GM21447 (cell line): ENCODE measurements at regions not wholly inside any gene's neighbourhood (a gene's known extent, or its start where the extent isn't known, plus 50 kb on each side); places are given as distances from the start of the nearest gene placed in this dataset.

Source experiments
- ATAC-seq: cut with Tn5 transposase; IDR thresholded peaks from one replicate; pipeline ENCODE4 v1.9.1; 2021; ENCODE audit not compliant: unreplicated experiment

GRCh38 chr10:120278069-120278468 lies 179.0 kb upstream of the PLPP4 start:
- ATAC-seq, result no peak

- ATAC-seq, result no peak
Measured at GRCh38 chr10:120279196-120279595, 177.8 kb upstream of the PLPP4 start.

- ATAC-seq, result no peak
Measured at GRCh38 chr10:120282421-120282820, 174.6 kb upstream of the PLPP4 start.

GRCh38 chr10:120282846-120283492 lies 174.1 kb upstream of the PLPP4 start:
- no peak for ATAC-seq

GRCh38 chr10:120285408-120285807 lies 171.6 kb upstream of the PLPP4 start:
- no peak for ATAC-seq

- ATAC-seq, result no peak
Measured at GRCh38 chr10:120286280-120286679, 170.7 kb upstream of the PLPP4 start.

GRCh38 chr10:120300513-120300912 lies 156.5 kb upstream of the PLPP4 start:
- ATAC-seq, result no peak

- ATAC-seq, result no peak
Measured at GRCh38 chr10:120308589-120308988, 148.4 kb upstream of the PLPP4 start.

GRCh38 chr10:120313715-120314114 lies 143.3 kb upstream of the PLPP4 start:
- no peak for ATAC-seq

GRCh38 chr10:120314442-120314841 lies 142.6 kb upstream of the PLPP4 start:
- ATAC-seq, result no peak

- ATAC-seq, result no peak
Measured at GRCh38 chr10:120318862-120319261, 138.2 kb upstream of the PLPP4 start.

- no peak for ATAC-seq
Measured at GRCh38 chr10:120327675-120328074, 129.4 kb upstream of the PLPP4 start.

GRCh38 chr10:120328647-120329046 lies 128.4 kb upstream of the PLPP4 start:
- ATAC-seq, result no peak

- no peak for ATAC-seq
Measured at GRCh38 chr10:120335553-120335952, 121.5 kb upstream of the PLPP4 start.

- no peak for ATAC-seq
Measured at GRCh38 chr10:120336306-120336910, 120.6 kb upstream of the PLPP4 start.

GRCh38 chr10:120336911-120337540 lies 120.0 kb upstream of the PLPP4 start:
- no peak for ATAC-seq

- no peak for ATAC-seq
Measured at GRCh38 chr10:120342115-120342714, 114.8 kb upstream of the PLPP4 start.

- no peak for ATAC-seq
Measured at GRCh38 chr10:120345186-120345585, 111.8 kb upstream of the PLPP4 start.

GRCh38 chr10:120347644-120348043 lies 109.4 kb upstream of the PLPP4 start:
- ATAC-seq, result no peak

- no peak for ATAC-seq
Measured at GRCh38 chr10:120349069-120349468, 108.0 kb upstream of the PLPP4 start.

GRCh38 chr10:120355425-120355824 lies 101.6 kb upstream of the PLPP4 start:
- ATAC-seq, result no peak

GRCh38 chr10:120360571-120360970 lies 96.5 kb upstream of the PLPP4 start:
- ATAC-seq, result no peak
